ENCODE measurements at regions not wholly inside any gene's neighbourhood (a gene's known extent, or its start where the extent isn't known, plus 50 kb on each side); places are given as distances from the start of the nearest gene placed in this dataset.

GRCh38 chr16:35689764-35690163 is 2230.4 kb downstream of the TP53TG3F start:
- no peaks in the 10 kb centered on the region for H3K27me3 Mint-ChIP-seq
- ATAC-seq (replicated peaks), result no peak
- H3K4me1 Mint-ChIP-seq (ENCODE audit: low read depth in 2 of 2), result no peaks in the 10 kb centered on the region
- no peak for DNase-seq
- H3K27ac Mint-ChIP-seq, result no peak overlapping the region
- no peak overlapping the region for H3K4me3 Mint-ChIP-seq
- peaks cover 26 to 33% of the 10 kb centered on the region in 2 donors for H3K9me3 Mint-ChIP-seq
- H3K36me3 Mint-ChIP-seq (ENCODE audit: insufficient read depth), result no peaks in the 10 kb centered on the region

GRCh38 chr16:35690413-35690812 is 2231.0 kb downstream of the TP53TG3F start:
- peaks cover 26 to 39% of the 10 kb centered on the region in 2 donors for H3K9me3 Mint-ChIP-seq
- H3K27ac Mint-ChIP-seq, result no peak overlapping the region
- H3K4me3 Mint-ChIP-seq, result no peak overlapping the region
- H3K4me1 Mint-ChIP-seq (ENCODE audit: low read depth in 2 of 2), result no peaks in the 10 kb centered on the region
- ATAC-seq (replicated peaks), result no peak
- no peaks in the 10 kb centered on the region for H3K36me3 Mint-ChIP-seq (ENCODE audit: insufficient read depth)
- DNase-seq, result no peak
- H3K27me3 Mint-ChIP-seq, result no peaks in the 10 kb centered on the region

GRCh38 chr16:35691057-35691456 is 2231.6 kb downstream of the TP53TG3F start:
- no peak overlapping the region for H3K4me3 Mint-ChIP-seq
- H3K27me3 Mint-ChIP-seq, result no peaks in the 10 kb centered on the region
- no peak for ATAC-seq (replicated peaks)
- no peaks in the 10 kb centered on the region for H3K36me3 Mint-ChIP-seq (ENCODE audit: insufficient read depth)
- DNase-seq, result no peak
- H3K9me3 Mint-ChIP-seq, result peaks cover 22 to 41% of the 10 kb centered on the region in 2 donors
- no peak overlapping the region for H3K27ac Mint-ChIP-seq
- H3K4me1 Mint-ChIP-seq (ENCODE audit: low read depth in 2 of 2), result no peaks in the 10 kb centered on the region

GRCh38 chr16:35692824-35693223 is 2233.4 kb downstream of the TP53TG3F start:
- ATAC-seq (replicated peaks) (no peak), DNase-seq (no peak)
- Mint-ChIP-seq H3K4me1 (ENCODE audit: low read depth in 2 of 2) (no peaks in the 10 kb centered on the region), H3K27me3 (no peaks in the 10 kb centered on the region), H3K36me3 (ENCODE audit: insufficient read depth) (no peaks in the 10 kb centered on the region), H3K4me3 (no peak overlapping the region), H3K9me3 (peaks cover 16 to 31% of the 10 kb centered on the region in 2 donors), H3K27ac (no peak overlapping the region)

GRCh38 chr16:35706901-35707300 is 2247.5 kb downstream of the TP53TG3F start:
- Mint-ChIP-seq H3K4me1 (ENCODE audit: low read depth in 2 of 2) (no peaks in the 10 kb centered on the region), H3K27me3 (no peaks in the 10 kb centered on the region), H3K4me3 (no peak overlapping the region), H3K9me3 (no peaks in the 10 kb centered on the region), H3K36me3 (ENCODE audit: insufficient read depth) (no peaks in the 10 kb centered on the region), H3K27ac (no peak overlapping the region)
- ATAC-seq (replicated peaks) (no peak), DNase-seq (no peak)

GRCh38 chr16:35711435-35711834 is 2252.0 kb downstream of the TP53TG3F start:
- no peak for ATAC-seq (replicated peaks)
- H3K27ac Mint-ChIP-seq, result no peak overlapping the region
- H3K27me3 Mint-ChIP-seq, result no peaks in the 10 kb centered on the region

GRCh38 chr16:35711958-35712357 is 2252.5 kb downstream of the TP53TG3F start:
- H3K4me3 Mint-ChIP-seq, result no peak overlapping the region
- H3K36me3 Mint-ChIP-seq (ENCODE audit: insufficient read depth), result no peaks in the 10 kb centered on the region
- DNase-seq (no peak), ATAC-seq (replicated peaks) (no peak)
- no peaks in the 10 kb centered on the region for H3K27me3 Mint-ChIP-seq
- H3K4me1 Mint-ChIP-seq (ENCODE audit: low read depth in 2 of 2), result no peaks in the 10 kb centered on the region
- H3K27ac Mint-ChIP-seq, result no peak overlapping the region
- peaks cover 0 to 7% of the 10 kb centered on the region in 2 donors for H3K9me3 Mint-ChIP-seq

More at GRCh38 chr16:35711435-35711834, 2252.0 kb downstream of the TP53TG3F start:
- H3K4me3 Mint-ChIP-seq, result no peak overlapping the region
- no peaks in the 10 kb centered on the region for H3K36me3 Mint-ChIP-seq (ENCODE audit: insufficient read depth)
- H3K9me3 Mint-ChIP-seq, result peaks cover 0 to 4% of the 10 kb centered on the region in 2 donors
- H3K4me1 Mint-ChIP-seq (ENCODE audit: low read depth in 2 of 2), result no peaks in the 10 kb centered on the region
- DNase-seq, result no peak

GRCh38 chr16:35713762-35714650 is 2254.6 kb downstream of the TP53TG3F start:
- Mint-ChIP-seq H3K4me1 (ENCODE audit: low read depth in 2 of 2) (no peaks in the 10 kb centered on the region), H3K9me3 (peaks cover 9 to 11% of the 10 kb centered on the region in 2 donors), H3K4me3 (no peak overlapping the region), H3K36me3 (ENCODE audit: insufficient read depth) (no peaks in the 10 kb centered on the region), H3K27ac (no peak overlapping the region), H3K27me3 (no peaks in the 10 kb centered on the region)
- ATAC-seq (replicated peaks) (no peak), DNase-seq (no peak)

- Mint-ChIP-seq H3K27ac (no peak overlapping the region), H3K4me3 (no peak overlapping the region), H3K4me1 (ENCODE audit: low read depth in 2 of 2) (peaks cover 0 to 3% of the 10 kb centered on the region in 2 donors), H3K36me3 (ENCODE audit: insufficient read depth) (no peaks in the 10 kb centered on the region), H3K9me3 (peaks cover 11 to 18% of the 10 kb centered on the region in 2 donors), H3K27me3 (no peaks in the 10 kb centered on the region)
- ATAC-seq (replicated peaks) (no peak), DNase-seq (no peak)
Measured at GRCh38 chr16:35714665-35715064, 2255.3 kb downstream of the TP53TG3F start.

- ATAC-seq (replicated peaks) (no peak), DNase-seq (no peak)
- H3K27ac Mint-ChIP-seq, result no peak overlapping the region
- peaks cover 0 to 1% of the 10 kb centered on the region in 2 donors for H3K4me1 Mint-ChIP-seq (ENCODE audit: low read depth in 2 of 2)
- H3K27me3 Mint-ChIP-seq, result no peaks in the 10 kb centered on the region
- H3K36me3 Mint-ChIP-seq (ENCODE audit: insufficient read depth), result no peaks in the 10 kb centered on the region
- peaks cover 18 to 45% of the 10 kb centered on the region in 2 donors for H3K9me3 Mint-ChIP-seq
- no peak overlapping the region for H3K4me3 Mint-ChIP-seq
Measured at GRCh38 chr16:35724551-35724950, 2265.1 kb downstream of the TP53TG3F start.

- no peak for DNase-seq
- H3K36me3 Mint-ChIP-seq (ENCODE audit: insufficient read depth), result no peaks in the 10 kb centered on the region
- no peaks in the 10 kb centered on the region for H3K27me3 Mint-ChIP-seq
- no peak overlapping the region for H3K27ac Mint-ChIP-seq
- H3K9me3 Mint-ChIP-seq, result peaks cover 21 to 51% of the 10 kb centered on the region in 2 donors
- no peak for ATAC-seq (replicated peaks)
- no peak overlapping the region for H3K4me3 Mint-ChIP-seq
- H3K4me1 Mint-ChIP-seq (ENCODE audit: low read depth in 2 of 2), result no peaks in the 10 kb centered on the region
Measured at GRCh38 chr16:35725949-35726348, 2266.5 kb downstream of the TP53TG3F start.

GRCh38 chr16:35730251-35730650 is 2270.8 kb downstream of the TP53TG3F start:
- H3K36me3 Mint-ChIP-seq (ENCODE audit: insufficient read depth), result no peaks in the 10 kb centered on the region
- ATAC-seq (replicated peaks), result no peak
- H3K27ac Mint-ChIP-seq, result no peak overlapping the region
- H3K4me3 Mint-ChIP-seq, result no peak overlapping the region
- no peaks in the 10 kb centered on the region for H3K27me3 Mint-ChIP-seq
- no peak for DNase-seq
- peaks cover 26 to 54% of the 10 kb centered on the region in 2 donors for H3K9me3 Mint-ChIP-seq
- no peaks in the 10 kb centered on the region for H3K4me1 Mint-ChIP-seq (ENCODE audit: low read depth in 2 of 2)

- H3K9me3 Mint-ChIP-seq, result peaks cover 27 to 59% of the 10 kb centered on the region in 2 donors
- DNase-seq, result no peak
Measured at GRCh38 chr16:35731341-35732040, 2272.1 kb downstream of the TP53TG3F start.

More at GRCh38 chr16:35731341-35732040, 2272.1 kb downstream of the TP53TG3F start:
- no peak for ATAC-seq (replicated peaks)
- Mint-ChIP-seq H3K4me1 (ENCODE audit: low read depth in 2 of 2) (no peaks in the 10 kb centered on the region), H3K27me3 (no peaks in the 10 kb centered on the region), H3K36me3 (ENCODE audit: insufficient read depth) (no peaks in the 10 kb centered on the region), H3K4me3 (no peak overlapping the region), H3K27ac (no peak overlapping the region)

All from effector memory CD8-positive, alpha-beta T cell (primary cell).